ENCODE measurements at regions not wholly inside any gene's neighbourhood (a gene's known extent, or its start where the extent isn't known, plus 50 kb on each side); places are given as distances from the start of the nearest gene placed in this dataset.

DNA sequence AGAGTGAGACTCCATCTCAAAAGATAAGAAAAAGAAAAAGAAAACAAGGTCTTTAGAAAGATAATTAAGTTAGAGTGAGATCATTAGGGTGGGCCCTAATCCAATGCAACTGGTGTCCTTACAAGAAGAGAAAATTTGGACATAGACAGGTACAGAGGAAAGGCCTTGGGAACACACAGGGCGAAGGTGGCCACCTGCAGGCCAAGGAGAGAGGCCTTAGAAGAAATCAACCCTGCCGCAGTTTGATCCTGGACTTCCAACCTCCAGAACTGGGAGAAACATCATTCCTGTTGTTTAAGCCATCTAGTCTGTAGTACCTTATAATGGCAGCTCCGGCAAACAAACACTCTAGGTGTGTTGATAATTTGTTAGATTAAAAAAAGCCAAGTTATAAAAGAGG is 491.9 kb downstream of the MED13L start:
- WGBS, 2 donors, result 89 to 95% methylated on average over 3 of the region's 3 CpGs
- no peak for ATAC-seq (ENCODE audit: low FRiP score in 2 of 2)

GRCh38 chr12:115776399-115776798 is 501.1 kb downstream of the MED13L start:
- DNase-seq, result no peak
- TF ChIP-seq EP300 (IDR thresholded peaks at IDR 0.05) (no peak), POLR2A (IDR thresholded peaks at IDR 0.05) (no peak), POLR2AphosphoS5 (IDR thresholded peaks at IDR 0.05) (no peak)
- TF ChIP-seq, protein P1, sequence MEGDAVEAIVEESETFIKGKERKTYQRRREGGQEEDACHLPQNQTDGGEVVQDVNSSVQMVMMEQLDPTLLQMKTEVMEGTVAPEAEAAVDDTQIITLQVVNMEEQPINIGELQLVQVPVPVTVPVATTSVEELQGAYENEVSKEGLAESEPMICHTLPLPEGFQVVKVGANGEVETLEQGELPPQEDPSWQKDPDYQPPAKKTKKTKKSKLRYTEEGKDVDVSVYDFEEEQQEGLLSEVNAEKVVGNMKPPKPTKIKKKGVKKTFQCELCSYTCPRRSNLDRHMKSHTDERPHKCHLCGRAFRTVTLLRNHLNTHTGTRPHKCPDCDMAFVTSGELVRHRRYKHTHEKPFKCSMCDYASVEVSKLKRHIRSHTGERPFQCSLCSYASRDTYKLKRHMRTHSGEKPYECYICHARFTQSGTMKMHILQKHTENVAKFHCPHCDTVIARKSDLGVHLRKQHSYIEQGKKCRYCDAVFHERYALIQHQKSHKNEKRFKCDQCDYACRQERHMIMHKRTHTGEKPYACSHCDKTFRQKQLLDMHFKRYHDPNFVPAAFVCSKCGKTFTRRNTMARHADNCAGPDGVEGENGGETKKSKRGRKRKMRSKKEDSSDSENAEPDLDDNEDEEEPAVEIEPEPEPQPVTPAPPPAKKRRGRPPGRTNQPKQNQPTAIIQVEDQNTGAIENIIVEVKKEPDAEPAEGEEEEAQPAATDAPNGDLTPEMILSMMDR (IDR thresholded peaks at IDR 0.05), result no peak
- 89 to 94% methylated on average over 1 of the region's 1 CpG for WGBS, 2 donors

More for the DNA sequence above, 491.9 kb downstream of the MED13L start:
- no peaks in the 10 kb centered on the region for H3K4me1 ChIP-seq
- H3K36me3 ChIP-seq, result no peaks in the 10 kb centered on the region
- no peaks in the 10 kb centered on the region for H3K9me3 ChIP-seq
- no peak overlapping the region for H3K27ac ChIP-seq
- no peak overlapping the region for H3K4me3 ChIP-seq
- DNase-seq, result no peak
- TF ChIP-seq POLR2A (IDR thresholded peaks at IDR 0.05) (no peak), POLR2AphosphoS5 (IDR thresholded peaks at IDR 0.05) (no peak), EP300 (IDR thresholded peaks at IDR 0.05) (no peak)
- TF ChIP-seq, protein P1 (IDR thresholded peaks at IDR 0.05), result no peak
- no peaks in the 10 kb centered on the region for H3K27me3 ChIP-seq

DNA sequence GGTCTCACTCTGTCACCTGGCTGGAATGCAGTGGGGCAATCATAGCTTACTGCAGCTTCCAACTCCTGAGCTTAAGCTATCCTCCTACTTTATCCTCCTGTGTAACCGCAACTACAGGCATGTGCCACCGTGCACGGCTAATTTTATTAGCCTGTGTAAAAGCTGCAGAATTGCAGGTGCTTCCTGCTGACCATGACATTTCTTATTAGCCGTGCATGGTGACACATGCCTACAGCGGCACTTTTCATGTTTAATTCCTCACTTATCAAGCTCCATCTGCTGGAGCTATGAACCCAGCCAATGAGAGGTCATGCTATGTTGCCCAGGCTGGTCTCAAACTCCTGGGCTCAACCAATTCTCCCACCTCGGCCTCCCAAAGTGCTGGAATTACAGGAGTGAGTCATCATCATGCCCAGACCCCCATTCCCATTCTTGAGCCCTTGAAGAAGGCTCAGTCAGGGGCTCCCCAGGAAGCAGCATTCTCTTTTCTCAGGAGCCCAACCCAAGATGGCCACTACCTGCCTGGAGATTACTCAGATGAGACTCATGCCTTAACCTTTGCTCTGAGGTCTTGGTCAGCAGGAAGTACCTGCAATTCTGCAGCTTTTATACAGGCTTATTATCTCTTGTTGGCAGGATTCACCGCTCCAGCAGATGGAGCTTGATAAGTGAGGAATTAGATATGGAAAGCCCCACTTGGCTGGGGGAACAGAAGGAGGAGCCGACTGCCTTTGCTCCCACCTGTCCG is 503.2 kb downstream of the MED13L start:
- WGBS, 2 donors, result 82 to 85% methylated on average over 9 of the region's 9 CpGs
- Histone ChIP-seq H3K27me3 (no peaks in the 10 kb centered on the region), H3K36me3 (no peaks in the 10 kb centered on the region), H3K27ac (no peak overlapping the region), H3K4me1 (no peaks in the 10 kb centered on the region), H3K4me3 (no peak overlapping the region), H3K9me3 (no peaks in the 10 kb centered on the region)
- DNase-seq (no peak), ATAC-seq (ENCODE audit: low FRiP score in 2 of 2) (no peak)
- TF ChIP-seq POLR2A (IDR thresholded peaks at IDR 0.05), result no peak
- TF ChIP-seq, protein P1 (IDR thresholded peaks at IDR 0.05), result no peak
- TF ChIP-seq POLR2AphosphoS5 (IDR thresholded peaks at IDR 0.05), result no peak
- TF ChIP-seq EP300 (IDR thresholded peaks at IDR 0.05), result no peak

More at GRCh38 chr12:115776399-115776798, 501.1 kb downstream of the MED13L start:
- Histone ChIP-seq H3K9me3 (no peaks in the 10 kb centered on the region), H3K27me3 (no peaks in the 10 kb centered on the region), H3K36me3 (no peaks in the 10 kb centered on the region), H3K4me1 (no peaks in the 10 kb centered on the region), H3K4me3 (no peak overlapping the region), H3K27ac (no peak overlapping the region)
- ATAC-seq (ENCODE audit: low FRiP score in 2 of 2), result no peak

- TF ChIP-seq POLR2A (IDR thresholded peaks at IDR 0.05) (no peak), POLR2AphosphoS5 (IDR thresholded peaks at IDR 0.05) (no peak), EP300 (IDR thresholded peaks at IDR 0.05) (no peak)
- TF ChIP-seq, protein P1 (IDR thresholded peaks at IDR 0.05), result no peak
- H3K27ac ChIP-seq, result no peak overlapping the region
- no peaks in the 10 kb centered on the region for H3K9me3 ChIP-seq
- DNase-seq, result no peak
- ATAC-seq (ENCODE audit: low FRiP score in 2 of 2), result no peak
- H3K4me3 ChIP-seq, result no peak overlapping the region
- H3K27me3 ChIP-seq, result no peaks in the 10 kb centered on the region
- 84% methylated on average over 4 of the region's 4 CpGs for WGBS, 2 donors
- H3K36me3 ChIP-seq, result no peaks in the 10 kb centered on the region
- no peaks in the 10 kb centered on the region for H3K4me1 ChIP-seq
Observed at GRCh38 chr12:115771601-115772000, 505.9 kb downstream of the MED13L start.

DNA sequence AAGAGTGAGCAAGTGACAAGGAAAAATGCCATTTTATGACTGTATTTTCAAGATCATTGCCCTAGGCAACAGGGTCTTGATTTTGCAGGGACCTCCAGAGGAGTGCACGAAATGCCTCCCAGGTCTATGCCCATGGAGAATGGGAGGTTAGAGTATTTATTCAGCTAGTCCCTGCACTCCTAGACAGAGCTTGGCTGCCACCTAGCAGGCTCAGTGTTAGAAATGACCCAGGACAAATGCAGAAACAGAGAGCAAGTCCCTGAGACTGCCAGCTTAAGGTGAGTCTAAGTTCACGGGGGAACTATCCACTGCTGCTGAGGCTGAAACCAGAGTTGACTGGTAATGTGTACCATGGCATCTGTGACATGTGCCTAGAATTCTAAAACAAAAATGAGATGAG is 506.4 kb downstream of the MED13L start:
- DNase-seq (no peak), ATAC-seq (ENCODE audit: low FRiP score in 2 of 2) (no peak)
- WGBS, 2 donors, result 41 to 52% methylated on average over 1 to 2 of the region's 2 CpGs
- Histone ChIP-seq H3K36me3 (no peaks in the 10 kb centered on the region), H3K27me3 (no peaks in the 10 kb centered on the region), H3K9me3 (no peaks in the 10 kb centered on the region), H3K4me1 (no peaks in the 10 kb centered on the region), H3K27ac (no peak overlapping the region), H3K4me3 (no peak overlapping the region)
- TF ChIP-seq, protein P1 (IDR thresholded peaks at IDR 0.05), result no peak
- no peak for TF ChIP-seq POLR2AphosphoS5 (IDR thresholded peaks at IDR 0.05)
- TF ChIP-seq POLR2A (IDR thresholded peaks at IDR 0.05), result no peak
- no peak for TF ChIP-seq EP300 (IDR thresholded peaks at IDR 0.05)

All from upper lobe of left lung (tissue), 6 donors.